OCI-LY7 (cell line): ENCODE measurements at regions not wholly inside any gene's neighbourhood (a gene's known extent, or its start where the extent isn't known, plus 50 kb on each side); places are given as distances from the start of the nearest gene placed in this dataset.

Experiments used
- EZH2phosphoT487 ChIP-seq: fragments of 200-600 bp; sonication (generic); IDR thresholded peaks from 2 replicates; pipeline ENCODE4 v1.6.1; 2018; ENCODE audit warnings: low read depth, borderline replicate concordance, mild to moderate bottlenecking, mixed run types, antibody characterized with exemption, low read length, moderate library complexity, mixed read lengths
- TF ChIP-seq, protein P1 (sequence below): fragments of 200-600 bp; sonication (generic); conservative IDR thresholded peaks from 2 replicates; pipeline ENCODE4 v1.5.1; 2014; ENCODE audit warnings: mild to moderate bottlenecking, antibody characterized with exemption, low read length, moderate library complexity, mixed read lengths

DNA sequence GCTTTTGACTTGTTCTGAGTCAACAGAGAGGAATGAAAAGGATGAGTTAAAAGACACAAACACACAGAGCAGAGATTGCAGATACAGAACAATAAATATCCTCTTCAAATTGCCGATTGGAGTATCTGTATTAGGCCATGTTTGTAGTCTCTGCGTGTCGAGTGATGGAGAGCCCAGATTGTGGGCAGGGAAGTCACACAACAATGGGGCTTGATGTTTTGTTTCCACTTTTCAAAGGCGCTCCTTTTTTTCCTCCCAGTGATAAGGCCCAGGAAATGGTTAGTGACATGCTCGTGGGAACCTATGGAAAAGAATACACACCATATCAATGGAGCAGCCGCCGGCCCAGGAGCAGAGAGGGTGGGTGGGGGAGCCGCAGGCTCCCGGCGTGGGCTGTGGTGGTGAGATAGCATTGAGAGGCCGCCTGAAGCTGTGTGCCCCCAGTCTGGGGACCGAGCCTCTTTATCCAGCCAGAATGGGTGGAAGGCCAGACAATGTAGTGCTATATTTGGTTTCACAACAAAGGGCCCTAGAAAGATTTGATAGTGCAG lies 555.9 kb downstream of the INSC start:
- no peak for TF ChIP-seq EZH2phosphoT487
- TF ChIP-seq, protein P1, sequence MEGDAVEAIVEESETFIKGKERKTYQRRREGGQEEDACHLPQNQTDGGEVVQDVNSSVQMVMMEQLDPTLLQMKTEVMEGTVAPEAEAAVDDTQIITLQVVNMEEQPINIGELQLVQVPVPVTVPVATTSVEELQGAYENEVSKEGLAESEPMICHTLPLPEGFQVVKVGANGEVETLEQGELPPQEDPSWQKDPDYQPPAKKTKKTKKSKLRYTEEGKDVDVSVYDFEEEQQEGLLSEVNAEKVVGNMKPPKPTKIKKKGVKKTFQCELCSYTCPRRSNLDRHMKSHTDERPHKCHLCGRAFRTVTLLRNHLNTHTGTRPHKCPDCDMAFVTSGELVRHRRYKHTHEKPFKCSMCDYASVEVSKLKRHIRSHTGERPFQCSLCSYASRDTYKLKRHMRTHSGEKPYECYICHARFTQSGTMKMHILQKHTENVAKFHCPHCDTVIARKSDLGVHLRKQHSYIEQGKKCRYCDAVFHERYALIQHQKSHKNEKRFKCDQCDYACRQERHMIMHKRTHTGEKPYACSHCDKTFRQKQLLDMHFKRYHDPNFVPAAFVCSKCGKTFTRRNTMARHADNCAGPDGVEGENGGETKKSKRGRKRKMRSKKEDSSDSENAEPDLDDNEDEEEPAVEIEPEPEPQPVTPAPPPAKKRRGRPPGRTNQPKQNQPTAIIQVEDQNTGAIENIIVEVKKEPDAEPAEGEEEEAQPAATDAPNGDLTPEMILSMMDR: no peak
